IPS-NIHi7 (cell line): ENCODE measurements at regions not wholly inside any gene's neighbourhood (a gene's known extent, or its start where the extent isn't known, plus 50 kb on each side); places are given as distances from the start of the nearest gene placed in this dataset.
A peak's percentile ranks its signal among the peaks of the same experiment; 100 is the strongest.

ENCODE experiments used
- DNase-seq: peaks from one replicate; pipeline ENCODE4 v3.0.0; 2012; ENCODE audit warnings: mixed read lengths; ENCODE audit errors: extremely low spot score

GRCh38 chr6:51531623-51532022 is 555.8 kb downstream of the PKHD1 start:
- DNase-seq: peak; percentile 17

GRCh38 chr6:51533962-51534361 is 553.5 kb downstream of the PKHD1 start:
- DNase-seq: no peak

DNA sequence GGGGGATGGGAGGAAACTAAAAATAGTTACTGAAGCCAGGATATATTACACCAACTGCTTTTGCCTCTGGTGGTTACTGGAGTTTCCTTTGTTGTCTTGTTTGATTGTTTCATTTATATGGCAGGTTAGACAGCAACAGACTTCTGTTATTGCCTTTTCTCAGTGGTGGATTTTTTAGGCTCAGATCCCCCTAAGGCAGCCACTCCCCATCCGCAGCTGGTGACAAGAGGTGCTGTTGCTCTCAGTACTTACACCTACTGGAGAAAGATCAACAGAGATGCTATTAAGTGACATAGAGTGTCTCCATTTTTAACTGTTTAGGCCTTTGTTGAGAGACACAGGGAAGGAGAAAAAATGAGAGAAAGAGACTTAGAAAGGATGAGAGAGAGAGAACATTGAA is 552.1 kb downstream of the PKHD1 start:
- DNase-seq: no peak

DNA sequence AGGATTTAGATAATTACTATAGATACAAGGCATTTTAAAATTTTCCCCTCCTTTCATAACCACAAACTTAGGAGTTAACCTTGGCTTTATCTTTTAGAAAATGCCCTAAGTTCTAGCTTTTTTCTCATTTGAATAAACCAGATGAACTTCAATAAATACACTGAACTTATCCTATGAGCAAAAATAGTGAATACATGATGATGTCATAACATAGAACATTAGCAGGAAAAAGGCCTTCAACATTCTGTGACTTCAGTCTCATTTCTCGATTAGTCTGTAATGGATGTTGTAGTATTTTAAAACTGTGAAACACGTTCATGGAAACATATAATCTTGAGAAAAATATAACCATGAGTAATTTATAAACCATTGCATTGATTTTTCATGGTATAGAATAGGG is 550.7 kb downstream of the PKHD1 start:
- DNase-seq: no peak

GRCh38 chr6:51541847-51542246 is 545.6 kb downstream of the PKHD1 start:
- no peak for DNase-seq

GRCh38 chr6:51542475-51542874 is 544.9 kb downstream of the PKHD1 start:
- no peak for DNase-seq

GRCh38 chr6:51550243-51550642 is 537.2 kb downstream of the PKHD1 start:
- no peak for DNase-seq

GRCh38 chr6:51552435-51552834 is 535.0 kb downstream of the PKHD1 start:
- DNase-seq: no peak

DNA sequence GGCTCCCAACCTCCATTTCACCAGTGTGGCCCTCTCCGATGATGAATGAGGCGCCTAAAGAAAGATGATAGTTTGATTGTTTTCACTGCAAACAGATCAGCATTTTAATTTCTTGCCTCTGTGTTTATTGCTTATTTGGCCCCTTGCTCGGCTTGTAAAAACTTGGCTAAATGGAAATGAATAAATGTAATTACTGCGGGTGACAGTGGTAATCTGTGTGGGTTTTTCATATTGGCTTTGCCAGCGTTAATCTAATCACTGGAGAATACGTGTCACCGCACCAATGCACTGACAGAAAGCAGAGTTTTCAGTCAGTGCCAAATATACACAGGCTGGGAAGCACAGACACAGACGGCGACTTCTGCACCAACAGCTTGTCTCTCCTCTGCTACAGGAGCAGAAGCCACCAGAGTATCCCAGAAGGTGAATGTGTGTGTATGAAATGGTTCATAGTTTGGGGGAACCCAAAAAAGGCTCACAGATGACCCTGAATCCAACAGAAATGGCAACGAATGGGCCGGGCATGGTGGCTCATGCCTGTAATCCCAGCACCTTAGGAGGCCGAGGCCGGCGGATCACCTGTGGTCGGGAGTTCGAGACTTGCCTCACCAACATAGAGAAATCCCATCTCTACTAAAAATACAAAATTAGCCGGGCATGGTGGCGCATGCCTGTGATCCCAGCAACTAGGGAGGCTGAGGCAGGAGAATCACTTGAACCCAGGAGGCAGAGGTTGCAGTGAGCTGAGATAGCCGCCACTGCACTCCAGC is 534.0 kb downstream of the PKHD1 start:
- DNase-seq: no peak

DNA sequence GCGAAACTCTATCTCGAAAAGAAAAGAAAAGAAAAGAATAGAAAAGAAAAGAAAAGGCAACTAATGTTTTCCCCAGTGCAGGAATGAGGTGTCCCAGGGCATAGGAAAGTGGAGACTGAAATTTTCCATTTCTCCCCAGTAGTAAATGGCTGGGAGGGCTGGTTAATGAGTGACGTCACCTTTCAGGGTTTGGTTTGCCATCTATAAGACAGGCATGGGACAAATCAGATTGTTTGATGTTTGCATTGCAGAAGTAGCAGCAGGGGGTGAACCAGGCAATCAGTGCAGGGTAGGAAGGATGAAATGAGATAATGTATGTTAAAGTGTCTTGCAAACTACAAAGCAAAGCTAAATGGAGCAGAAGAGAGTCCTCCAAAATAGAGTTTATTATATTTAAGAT is 533.4 kb downstream of the PKHD1 start:
- peak; percentile 9 for DNase-seq

- peak; percentile 27 for DNase-seq
These were observed 528.4 kb downstream of the PKHD1 start for GRCh38 chr6:51559059-51559458.

DNA sequence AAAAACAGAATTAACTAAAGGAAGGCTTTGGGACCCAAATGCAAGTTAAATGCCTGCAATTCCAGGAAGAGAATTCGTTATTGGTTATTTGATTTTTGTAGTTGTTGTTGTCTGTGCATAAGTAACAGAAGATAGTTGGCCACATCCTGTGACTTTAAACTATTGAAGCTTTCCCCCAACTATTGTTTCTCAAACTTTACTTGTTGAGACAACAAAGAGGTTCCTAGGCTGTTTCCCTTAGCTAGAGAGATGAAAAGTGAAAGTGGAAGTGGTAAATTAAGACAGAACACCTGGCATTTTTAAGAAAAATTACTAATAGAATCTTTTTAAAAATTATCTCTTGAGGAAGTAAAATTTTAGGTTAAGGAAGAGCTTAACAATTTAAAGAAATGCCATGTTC is 525.2 kb downstream of the PKHD1 start:
- no peak for DNase-seq
